ENCODE measurements at regions not wholly inside any gene's neighbourhood (a gene's known extent, or its start where the extent isn't known, plus 50 kb on each side); places are given as distances from the start of the nearest gene placed in this dataset.

GRCh38 chr2:196420143-196420542 is 219.4 kb upstream of the CCDC150 start:
- Mint-ChIP-seq H3K4me3 (no peak overlapping the region), H3K9me3 (no peaks in the 10 kb centered on the region), H3K4me1 (no peaks in the 10 kb centered on the region), H3K36me3 (no peaks in the 10 kb centered on the region), H3K27me3 (ENCODE audit: low read depth in 3 of 3) (peaks cover 0 to 2% (median 0%) of the 10 kb centered on the region in 3 donors), H3K27ac (no peak overlapping the region)
- no peak overlapping the region for H2AFZ ChIP-seq (ENCODE audit: insufficient read depth, low read depth, low read length, poor library complexity, severe bottlenecking)
- H3K9ac ChIP-seq (ENCODE audit: insufficient read depth, low read length, poor library complexity, severe bottlenecking) = no peak overlapping the region
- no peak overlapping the region for H3K27ac ChIP-seq (ENCODE audit: low read depth in 1 of 2, low read length in 2 of 2)
- no peaks in the 10 kb centered on the region for H3K9me3 ChIP-seq (replicated peaks in 1 of 2; ENCODE audit: control insufficient read depth in 1 of 2, insufficient read depth in 1 of 2, low read length in 2 of 2)
- TF ChIP-seq, protein P1, sequence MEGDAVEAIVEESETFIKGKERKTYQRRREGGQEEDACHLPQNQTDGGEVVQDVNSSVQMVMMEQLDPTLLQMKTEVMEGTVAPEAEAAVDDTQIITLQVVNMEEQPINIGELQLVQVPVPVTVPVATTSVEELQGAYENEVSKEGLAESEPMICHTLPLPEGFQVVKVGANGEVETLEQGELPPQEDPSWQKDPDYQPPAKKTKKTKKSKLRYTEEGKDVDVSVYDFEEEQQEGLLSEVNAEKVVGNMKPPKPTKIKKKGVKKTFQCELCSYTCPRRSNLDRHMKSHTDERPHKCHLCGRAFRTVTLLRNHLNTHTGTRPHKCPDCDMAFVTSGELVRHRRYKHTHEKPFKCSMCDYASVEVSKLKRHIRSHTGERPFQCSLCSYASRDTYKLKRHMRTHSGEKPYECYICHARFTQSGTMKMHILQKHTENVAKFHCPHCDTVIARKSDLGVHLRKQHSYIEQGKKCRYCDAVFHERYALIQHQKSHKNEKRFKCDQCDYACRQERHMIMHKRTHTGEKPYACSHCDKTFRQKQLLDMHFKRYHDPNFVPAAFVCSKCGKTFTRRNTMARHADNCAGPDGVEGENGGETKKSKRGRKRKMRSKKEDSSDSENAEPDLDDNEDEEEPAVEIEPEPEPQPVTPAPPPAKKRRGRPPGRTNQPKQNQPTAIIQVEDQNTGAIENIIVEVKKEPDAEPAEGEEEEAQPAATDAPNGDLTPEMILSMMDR (IDR thresholded peaks at IDR 0.05) = no peak
- intact Hi-C loops (cut with micrococcal nuclease) = no loop called here
- no peaks in the 10 kb centered on the region for H3K27me3 ChIP-seq (ENCODE audit: control insufficient read depth in 2 of 2, insufficient read depth in 2 of 2, low read length in 2 of 2)
- no peaks in the 10 kb centered on the region for H4K20me1 ChIP-seq (ENCODE audit: insufficient read depth, low read length)
- H3K79me2 ChIP-seq (ENCODE audit: insufficient read depth, low read length) = no peaks in the 10 kb centered on the region
- DNase-seq = no peak
- no CpG with 5 or more reads among the region's 3 CpGs for WGBS (ENCODE audit: insufficient coverage)
- no peak overlapping the region for H3K4me3 ChIP-seq (replicated peaks in 1 of 3; ENCODE audit: low read depth in 2 of 3, low read length in 3 of 3)
- H3K36me3 ChIP-seq (replicated peaks in 1 of 2; ENCODE audit: control insufficient read depth in 1 of 2, insufficient read depth in 2 of 2, low read length in 2 of 2) = no peaks in the 10 kb centered on the region
- no peaks in the 10 kb centered on the region for H3K4me1 ChIP-seq (ENCODE audit: control insufficient read depth in 1 of 2, insufficient read depth in 2 of 2, low read length in 2 of 2)
- no peak overlapping the region for H3K4me2 ChIP-seq (replicated peaks; ENCODE audit: extremely low read depth, low read length, poor library complexity, severe bottlenecking)

GRCh38 chr2:196421880-196422279 is 217.6 kb upstream of the CCDC150 start:
- Mint-ChIP-seq H3K27me3 (ENCODE audit: low read depth in 3 of 3) (peaks cover 0 to 2% (median 0%) of the 10 kb centered on the region in 3 donors), H3K36me3 (no peaks in the 10 kb centered on the region), H3K9me3 (no peaks in the 10 kb centered on the region), H3K4me3 (no peak overlapping the region), H3K27ac (no peak overlapping the region), H3K4me1 (no peaks in the 10 kb centered on the region)
- Histone ChIP-seq H3K4me1 (ENCODE audit: control insufficient read depth in 1 of 2, insufficient read depth in 2 of 2, low read length in 2 of 2) (no peaks in the 10 kb centered on the region), H3K9me3 (replicated peaks in 1 of 2; ENCODE audit: control insufficient read depth in 1 of 2, insufficient read depth in 1 of 2, low read length in 2 of 2) (no peaks in the 10 kb centered on the region), H3K4me3 (replicated peaks in 1 of 3; ENCODE audit: low read depth in 2 of 3, low read length in 3 of 3) (no peak overlapping the region), H3K27ac (ENCODE audit: low read depth in 1 of 2, low read length in 2 of 2) (no peak overlapping the region), H3K27me3 (ENCODE audit: control insufficient read depth in 2 of 2, insufficient read depth in 2 of 2, low read length in 2 of 2) (no peaks in the 10 kb centered on the region), H3K79me2 (ENCODE audit: insufficient read depth, low read length) (no peaks in the 10 kb centered on the region), H2AFZ (ENCODE audit: insufficient read depth, low read depth, low read length, poor library complexity, severe bottlenecking) (no peak overlapping the region), H4K20me1 (ENCODE audit: insufficient read depth, low read length) (no peaks in the 10 kb centered on the region), H3K9ac (ENCODE audit: insufficient read depth, low read length, poor library complexity, severe bottlenecking) (no peak overlapping the region), H3K36me3 (replicated peaks in 1 of 2; ENCODE audit: control insufficient read depth in 1 of 2, insufficient read depth in 2 of 2, low read length in 2 of 2) (no peaks in the 10 kb centered on the region), H3K4me2 (replicated peaks; ENCODE audit: extremely low read depth, low read length, poor library complexity, severe bottlenecking) (no peak overlapping the region)
- DNase-seq = no peak
- WGBS (ENCODE audit: insufficient coverage) = 92% methylated on average over 2 of the region's 3 CpGs
- TF ChIP-seq, protein P1 (IDR thresholded peaks at IDR 0.05) = no peak
- intact Hi-C loops (cut with micrococcal nuclease) = no loop called here

Measured in CD14-positive monocyte (primary cell).